ENCODE measurements at regions not wholly inside any gene's neighbourhood (a gene's known extent, or its start where the extent isn't known, plus 50 kb on each side); places are given as distances from the start of the nearest gene placed in this dataset.

DNA sequence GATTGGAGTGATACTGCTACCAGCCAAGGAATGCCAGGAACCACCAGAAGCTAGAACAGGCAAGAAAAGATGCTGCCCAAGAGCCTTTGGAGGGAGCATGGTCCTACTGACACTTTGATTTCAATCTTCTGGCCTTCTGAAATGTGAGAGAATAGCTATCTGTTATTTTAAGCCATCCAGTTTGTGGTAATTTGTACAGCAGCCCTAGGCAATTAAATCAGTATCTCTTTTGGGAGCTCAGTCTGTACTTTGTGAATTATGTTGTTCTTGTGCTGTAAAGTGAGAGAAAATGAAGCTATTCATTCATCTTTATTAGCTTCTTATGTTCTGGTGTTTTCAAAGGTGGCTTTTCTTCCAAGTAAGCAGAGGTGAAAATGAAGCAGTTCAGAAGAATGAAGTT lies 381.3 kb downstream of the PDCD6IP start (continued):
- no peak for TF ChIP-seq ZNF219 (CRISPR knock-in tag; IDR thresholded peaks at IDR 0.05; ENCODE audit: borderline replicate concordance)
- TF ChIP-seq ZNF121 (CRISPR knock-in tag; IDR thresholded peaks at IDR 0.05), result no peak
- no peak for TF ChIP-seq NFATC4 (CRISPR knock-in tag; IDR thresholded peaks at IDR 0.05)

GRCh38 chr3:34180532-34180931 lies 382.1 kb downstream of the PDCD6IP start:
- ATAC-seq, result no peak
- H3K27me3 Mint-ChIP-seq (ENCODE audit: low read depth), result no peaks in the 10 kb centered on the region
- POLR2A ChIA-PET, result no interaction called here

More at GRCh38 chr3:34180532-34180931, 382.1 kb downstream of the PDCD6IP start:
- no peak for TF ChIP-seq E2F5 (CRISPR knock-in tag; IDR thresholded peaks at IDR 0.05)
- no peak for TF ChIP-seq ZNF219 (CRISPR knock-in tag; IDR thresholded peaks at IDR 0.05; ENCODE audit: borderline replicate concordance)
- TF ChIP-seq SMAD3 (CRISPR knock-in tag; IDR thresholded peaks at IDR 0.05; ENCODE audit: borderline replicate concordance), result no peak
- no peak for TF ChIP-seq AR (CRISPR knock-in tag; IDR thresholded peaks at IDR 0.05)
- TF ChIP-seq ELF4 (CRISPR knock-in tag; IDR thresholded peaks at IDR 0.05; ENCODE audit: low read depth), result no peak
- TF ChIP-seq ZNF232 (CRISPR knock-in tag; IDR thresholded peaks at IDR 0.05), result no peak
- TF ChIP-seq TP53 (CRISPR knock-in tag; IDR thresholded peaks at IDR 0.05), result no peak
- TF ChIP-seq CBFB (CRISPR knock-in tag; IDR thresholded peaks at IDR 0.05; ENCODE audit: low read depth), result no peak
- TF ChIP-seq, protein P1, sequence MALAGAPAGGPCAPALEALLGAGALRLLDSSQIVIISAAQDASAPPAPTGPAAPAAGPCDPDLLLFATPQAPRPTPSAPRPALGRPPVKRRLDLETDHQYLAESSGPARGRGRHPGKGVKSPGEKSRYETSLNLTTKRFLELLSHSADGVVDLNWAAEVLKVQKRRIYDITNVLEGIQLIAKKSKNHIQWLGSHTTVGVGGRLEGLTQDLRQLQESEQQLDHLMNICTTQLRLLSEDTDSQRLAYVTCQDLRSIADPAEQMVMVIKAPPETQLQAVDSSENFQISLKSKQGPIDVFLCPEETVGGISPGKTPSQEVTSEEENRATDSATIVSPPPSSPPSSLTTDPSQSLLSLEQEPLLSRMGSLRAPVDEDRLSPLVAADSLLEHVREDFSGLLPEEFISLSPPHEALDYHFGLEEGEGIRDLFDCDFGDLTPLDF (CRISPR knock-in tag; IDR thresholded peaks at IDR 0.05), result no peak
- TF ChIP-seq, protein P2, sequence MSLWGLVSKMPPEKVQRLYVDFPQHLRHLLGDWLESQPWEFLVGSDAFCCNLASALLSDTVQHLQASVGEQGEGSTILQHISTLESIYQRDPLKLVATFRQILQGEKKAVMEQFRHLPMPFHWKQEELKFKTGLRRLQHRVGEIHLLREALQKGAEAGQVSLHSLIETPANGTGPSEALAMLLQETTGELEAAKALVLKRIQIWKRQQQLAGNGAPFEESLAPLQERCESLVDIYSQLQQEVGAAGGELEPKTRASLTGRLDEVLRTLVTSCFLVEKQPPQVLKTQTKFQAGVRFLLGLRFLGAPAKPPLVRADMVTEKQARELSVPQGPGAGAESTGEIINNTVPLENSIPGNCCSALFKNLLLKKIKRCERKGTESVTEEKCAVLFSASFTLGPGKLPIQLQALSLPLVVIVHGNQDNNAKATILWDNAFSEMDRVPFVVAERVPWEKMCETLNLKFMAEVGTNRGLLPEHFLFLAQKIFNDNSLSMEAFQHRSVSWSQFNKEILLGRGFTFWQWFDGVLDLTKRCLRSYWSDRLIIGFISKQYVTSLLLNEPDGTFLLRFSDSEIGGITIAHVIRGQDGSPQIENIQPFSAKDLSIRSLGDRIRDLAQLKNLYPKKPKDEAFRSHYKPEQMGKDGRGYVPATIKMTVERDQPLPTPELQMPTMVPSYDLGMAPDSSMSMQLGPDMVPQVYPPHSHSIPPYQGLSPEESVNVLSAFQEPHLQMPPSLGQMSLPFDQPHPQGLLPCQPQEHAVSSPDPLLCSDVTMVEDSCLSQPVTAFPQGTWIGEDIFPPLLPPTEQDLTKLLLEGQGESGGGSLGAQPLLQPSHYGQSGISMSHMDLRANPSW (CRISPR knock-in tag; conservative IDR thresholded peaks at IDR 0.05; ENCODE audit: low read depth), result no peak
- no peak for TF ChIP-seq GTF2I (CRISPR knock-in tag; conservative IDR thresholded peaks at IDR 0.05)
- TF ChIP-seq ZNF416 (CRISPR knock-in tag; IDR thresholded peaks at IDR 0.05), result no peak
- TF ChIP-seq, protein P3, sequence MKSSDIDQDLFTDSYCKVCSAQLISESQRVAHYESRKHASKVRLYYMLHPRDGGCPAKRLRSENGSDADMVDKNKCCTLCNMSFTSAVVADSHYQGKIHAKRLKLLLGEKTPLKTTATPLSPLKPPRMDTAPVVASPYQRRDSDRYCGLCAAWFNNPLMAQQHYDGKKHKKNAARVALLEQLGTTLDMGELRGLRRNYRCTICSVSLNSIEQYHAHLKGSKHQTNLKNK (CRISPR knock-in tag; IDR thresholded peaks at IDR 0.05), result no peak
- no peak for TF ChIP-seq ZNF263 (CRISPR knock-in tag; IDR thresholded peaks at IDR 0.05; ENCODE audit: low read depth)
- no peak for TF ChIP-seq CREM (CRISPR knock-in tag; IDR thresholded peaks at IDR 0.05)
- TF ChIP-seq CREB1 (CRISPR knock-in tag; IDR thresholded peaks at IDR 0.05), result no peak
- TF ChIP-seq PRRX2 (CRISPR knock-in tag; IDR thresholded peaks at IDR 0.05), result no peak
- TF ChIP-seq, protein P4, sequence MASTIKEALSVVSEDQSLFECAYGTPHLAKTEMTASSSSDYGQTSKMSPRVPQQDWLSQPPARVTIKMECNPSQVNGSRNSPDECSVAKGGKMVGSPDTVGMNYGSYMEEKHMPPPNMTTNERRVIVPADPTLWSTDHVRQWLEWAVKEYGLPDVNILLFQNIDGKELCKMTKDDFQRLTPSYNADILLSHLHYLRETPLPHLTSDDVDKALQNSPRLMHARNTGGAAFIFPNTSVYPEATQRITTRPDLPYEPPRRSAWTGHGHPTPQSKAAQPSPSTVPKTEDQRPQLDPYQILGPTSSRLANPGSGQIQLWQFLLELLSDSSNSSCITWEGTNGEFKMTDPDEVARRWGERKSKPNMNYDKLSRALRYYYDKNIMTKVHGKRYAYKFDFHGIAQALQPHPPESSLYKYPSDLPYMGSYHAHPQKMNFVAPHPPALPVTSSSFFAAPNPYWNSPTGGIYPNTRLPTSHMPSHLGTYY (CRISPR knock-in tag; IDR thresholded peaks at IDR 0.05), result no peak
- TF ChIP-seq JUN (CRISPR knock-in tag; IDR thresholded peaks at IDR 0.05), result no peak
- no peak overlapping the region for H3K4me3 Mint-ChIP-seq
- H3K36me3 Mint-ChIP-seq, result no peaks in the 10 kb centered on the region
- H3K9me3 Mint-ChIP-seq, result peaks cover 4% of the 10 kb centered on the region; the same call in 1 of the 2 replicates
- H3K27ac Mint-ChIP-seq, result no peak overlapping the region
- CTCF ChIA-PET, result interaction anchor here (1.1 kb wide), 1 partner anchor 74 kb away, joined by 3 read pairs; no protein-coding TSS in a partner anchor
- peaks cover 44% of the 10 kb centered on the region for H3K4me1 Mint-ChIP-seq
- DNase-seq (ENCODE audit: low spot score), result no peak

Measured in WTC11 (cell line).